H4 (cell line): ENCODE measurements at regions not wholly inside any gene's neighbourhood (a gene's known extent, or its start where the extent isn't known, plus 50 kb on each side); places are given as distances from the start of the nearest gene placed in this dataset.

Experiments
- DNase-seq: peaks from one replicate; pipeline ENCODE4 v3.0.0-alpha.2; 2015; ENCODE audit warnings: low spot score

- DNase-seq: no peak
Observed at GRCh38 chr4:43243433-43244116, 351.1 kb downstream of the GRXCR1 start.

DNA sequence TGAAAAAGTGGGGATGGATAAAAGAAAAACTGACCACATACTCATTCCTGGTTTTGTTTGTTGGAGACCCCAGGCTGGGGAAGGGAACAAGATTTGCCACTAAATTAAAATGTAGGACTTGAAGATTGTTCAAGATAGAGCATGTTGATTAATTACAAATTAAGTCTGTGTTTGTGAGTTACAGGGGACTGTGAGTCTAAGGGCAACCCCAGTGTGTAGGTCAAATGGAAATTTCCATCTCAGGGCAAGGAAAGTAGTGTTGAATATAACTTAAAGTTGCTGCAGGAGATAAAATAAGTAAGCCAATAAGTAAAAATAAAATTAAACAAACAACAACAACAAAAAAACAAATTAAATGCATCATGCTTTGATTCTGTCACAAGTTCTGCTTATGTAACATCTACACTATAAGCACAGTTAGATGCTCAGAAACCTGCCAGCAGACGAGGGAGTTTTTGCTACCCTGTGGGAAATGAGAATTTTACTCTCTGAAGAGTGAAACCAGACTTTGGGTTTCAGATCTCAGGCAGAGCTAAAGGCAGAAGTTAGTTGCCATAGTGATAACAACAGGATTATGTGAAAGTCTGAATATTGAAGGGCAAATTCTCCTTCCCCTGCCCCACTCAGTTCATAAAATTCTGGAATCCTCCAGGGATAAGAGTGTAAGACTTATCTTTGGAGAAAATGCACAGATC, 352.3 kb downstream of the GRXCR1 start:
- DNase-seq: no peak

- DNase-seq: no peak
Observed at GRCh38 chr4:43251841-43252240, 359.3 kb downstream of the GRXCR1 start.

DNA sequence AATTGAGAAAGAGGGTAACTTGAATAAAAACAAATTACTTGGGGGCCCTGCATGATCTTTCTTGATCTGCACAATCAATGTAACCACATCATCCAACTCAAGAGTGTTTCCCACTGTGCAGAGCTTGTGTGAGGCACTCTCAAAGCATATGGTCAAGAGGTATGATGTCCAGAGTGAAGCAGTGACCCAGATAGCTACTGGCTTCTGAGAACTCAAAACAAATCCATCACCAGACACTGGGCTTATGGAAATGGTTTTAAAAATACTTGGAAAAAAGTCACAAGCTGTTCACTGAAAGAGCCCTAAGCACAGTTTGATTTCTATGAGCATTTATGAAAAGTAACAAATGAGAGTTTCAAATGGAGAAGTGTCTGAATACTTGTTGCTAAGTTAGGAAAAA, 361.0 kb downstream of the GRXCR1 start:
- DNase-seq: no peak

- no peak for DNase-seq
Observed at GRCh38 chr4:43264730-43265129, 372.2 kb downstream of the GRXCR1 start.

DNA sequence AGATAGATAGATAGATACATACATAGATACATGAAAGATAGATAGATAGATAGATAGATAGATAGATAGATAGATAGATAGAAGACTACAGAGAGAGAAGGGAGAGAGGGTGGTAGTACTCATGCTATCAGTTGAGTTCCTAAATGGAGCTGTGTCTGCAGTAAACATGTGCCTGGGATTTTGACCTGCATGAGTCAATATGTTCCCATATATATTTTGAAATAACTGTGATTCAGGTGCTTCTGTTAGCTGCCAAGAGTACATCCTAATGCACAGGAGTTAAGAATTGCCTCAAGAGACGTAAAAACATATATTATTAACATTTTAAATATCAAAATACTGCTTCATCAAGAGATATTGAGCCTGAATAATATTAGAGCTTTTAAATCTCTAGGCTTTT, 379.4 kb downstream of the GRXCR1 start:
- DNase-seq: no peak

DNA sequence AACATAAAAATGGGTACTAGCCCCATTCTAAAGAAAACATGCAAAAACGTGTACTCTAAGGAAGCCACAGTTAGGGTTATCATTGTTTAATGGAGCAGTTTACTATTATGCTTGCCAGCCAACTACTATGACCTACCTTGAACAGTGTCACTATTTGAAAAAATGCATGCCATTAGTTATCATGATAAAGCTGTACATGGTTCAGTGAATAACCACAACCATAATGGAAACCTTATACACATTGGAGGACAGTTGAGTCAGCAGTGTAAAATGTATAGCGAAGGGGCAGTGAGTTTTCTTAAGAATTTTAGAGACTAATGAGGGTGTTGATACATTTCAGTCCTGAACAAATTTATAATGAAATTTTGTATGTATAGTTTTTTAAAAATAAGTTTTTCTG, 381.9 kb downstream of the GRXCR1 start:
- no peak for DNase-seq

GRCh38 chr4:43275779-43276178, 383.3 kb downstream of the GRXCR1 start:
- DNase-seq: no peak

DNA sequence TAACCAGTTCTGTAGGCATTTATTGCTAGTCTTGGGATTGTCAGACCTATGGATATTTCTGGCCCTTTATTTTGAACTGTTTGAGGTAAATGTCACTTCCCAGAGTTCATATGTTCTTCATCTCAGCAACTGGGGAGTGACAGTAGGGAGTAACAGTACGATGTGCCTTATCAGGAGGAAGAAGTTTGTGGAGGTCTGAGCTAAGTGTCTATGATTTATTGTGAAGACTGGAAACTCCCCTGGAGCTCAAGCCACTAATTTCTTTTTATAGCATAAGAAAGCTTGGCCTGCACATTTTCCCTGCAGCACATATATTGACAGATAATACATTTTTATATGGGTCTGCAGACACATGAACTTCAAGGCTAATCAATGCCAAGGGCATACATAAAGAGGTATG, 383.8 kb downstream of the GRXCR1 start:
- no peak for DNase-seq

GRCh38 chr4:43277003-43277402, 384.5 kb downstream of the GRXCR1 start:
- DNase-seq: no peak

GRCh38 chr4:43282534-43282933, 390.0 kb downstream of the GRXCR1 start:
- DNase-seq: no peak

DNA sequence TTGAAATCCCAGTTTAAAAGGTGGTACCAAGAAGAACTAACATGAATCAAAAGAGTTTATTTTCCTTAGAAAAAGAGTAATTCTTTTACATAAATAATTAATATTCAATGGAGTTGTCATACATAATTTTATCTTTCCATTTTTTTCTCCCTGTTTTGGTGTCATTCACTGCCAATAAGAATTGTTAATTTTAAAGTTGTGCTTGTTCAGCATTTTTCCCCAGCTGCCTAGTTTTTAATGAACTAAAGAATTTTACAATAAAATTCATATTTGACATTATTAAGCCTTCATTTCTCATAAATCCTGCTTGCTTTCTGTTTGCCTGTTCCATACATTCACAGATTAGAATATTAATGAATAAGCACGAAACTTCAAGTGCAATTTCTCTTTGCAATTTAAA, 393.6 kb downstream of the GRXCR1 start:
- no peak for DNase-seq

DNA sequence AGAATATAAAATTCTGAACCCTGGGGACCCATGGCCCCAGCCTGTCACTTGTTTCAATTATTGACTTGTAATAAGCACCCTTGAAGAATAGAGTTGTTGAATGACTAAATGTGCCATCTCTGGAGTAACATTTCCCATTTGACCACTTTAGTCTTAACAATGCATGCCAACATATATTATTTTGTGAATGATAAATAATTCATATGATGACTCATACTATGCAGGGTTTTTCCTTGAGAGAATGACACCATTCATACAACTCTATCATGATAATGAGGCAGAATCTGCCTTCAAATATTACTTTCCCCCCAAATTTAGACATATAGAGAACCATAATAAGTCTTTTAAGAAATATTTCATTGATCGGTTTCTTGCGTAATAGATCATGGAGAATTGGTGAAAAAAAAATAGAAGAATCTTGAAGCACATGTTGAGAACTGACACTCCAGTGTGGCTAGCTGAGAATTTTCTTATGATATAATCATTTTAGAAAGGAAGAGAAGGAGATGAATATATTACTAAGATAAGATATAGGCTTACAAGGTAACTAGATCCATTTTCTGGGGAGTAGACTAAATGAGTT, 404.5 kb downstream of the GRXCR1 start:
- DNase-seq: no peak

DNA sequence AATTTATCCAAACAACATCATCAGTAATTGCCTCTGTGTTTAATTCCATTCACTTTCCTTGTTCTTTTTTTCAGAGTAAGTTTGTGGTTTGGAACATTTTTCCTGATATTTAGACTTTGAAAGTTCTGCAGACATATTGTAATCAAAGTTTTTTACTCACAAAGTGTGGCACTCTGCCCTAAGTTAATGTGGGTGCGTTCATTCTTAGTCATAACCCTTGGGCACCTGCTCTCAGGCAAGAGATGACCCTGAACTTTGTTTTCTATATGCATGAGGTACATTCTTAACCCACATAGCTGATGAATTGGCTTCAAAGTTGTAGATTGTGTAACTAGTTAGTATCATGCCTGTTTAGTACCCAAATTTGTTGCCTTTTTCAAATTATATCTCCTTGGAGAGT, 424.3 kb downstream of the GRXCR1 start:
- no peak for DNase-seq

DNA sequence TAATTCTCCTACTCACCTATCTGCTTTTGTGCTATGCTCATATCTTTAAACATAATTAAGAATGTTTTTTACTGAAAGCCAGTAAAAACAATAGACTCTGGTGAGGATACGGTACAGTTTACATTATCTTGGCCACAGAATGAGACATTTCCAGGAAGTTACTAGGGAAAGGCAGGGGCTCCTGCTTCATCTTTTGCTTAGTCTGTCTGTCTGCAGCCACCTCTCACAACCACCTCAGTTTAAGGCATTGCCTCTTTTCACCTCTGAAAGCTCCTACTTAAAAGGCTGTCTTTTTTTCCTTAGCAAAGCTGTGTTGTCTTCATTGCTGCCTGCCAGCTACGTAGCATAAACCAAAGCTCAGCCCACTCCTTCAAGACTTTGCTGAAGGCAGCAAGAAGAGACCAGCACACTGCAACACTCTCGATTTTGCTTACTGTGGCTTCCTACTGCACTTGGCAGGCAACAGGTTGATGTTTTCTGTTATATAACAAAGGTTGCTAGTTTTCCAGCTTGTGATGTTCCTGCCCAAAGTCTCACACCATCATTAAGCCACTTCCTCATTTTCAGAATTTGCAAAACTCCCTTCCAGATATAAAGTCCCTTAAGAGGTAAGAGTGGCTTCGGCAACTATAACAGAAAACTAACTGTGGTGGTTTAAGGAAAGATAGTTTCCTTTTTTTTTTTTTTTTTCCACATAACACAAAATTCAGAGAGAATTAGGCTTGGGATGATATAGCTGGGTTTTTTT, 432.9 kb downstream of the GRXCR1 start:
- peak; percentile 37 for DNase-seq

GRCh38 chr4:43330288-43330687, 437.8 kb downstream of the GRXCR1 start:
- no peak for DNase-seq

- DNase-seq: no peak
Observed at GRCh38 chr4:43331226-43332051, 438.9 kb downstream of the GRXCR1 start.

DNA sequence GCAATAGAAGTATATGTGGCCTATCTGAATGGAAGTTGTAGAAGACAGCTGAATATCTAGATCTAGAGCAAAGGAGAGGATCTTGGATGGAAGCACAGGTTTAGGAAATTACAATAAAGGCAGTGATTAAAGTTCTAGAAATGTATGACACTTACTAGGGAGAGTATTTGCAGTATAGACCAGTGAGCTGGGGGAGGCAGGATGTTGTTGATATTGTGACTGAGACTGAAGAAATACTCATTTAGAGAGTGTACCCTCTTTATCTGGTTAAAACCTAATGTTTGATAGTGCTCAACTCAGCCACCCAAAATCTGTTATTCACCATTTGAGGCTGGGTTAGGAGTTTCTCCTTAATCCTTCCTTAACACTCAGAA, 439.5 kb downstream of the GRXCR1 start:
- no peak for DNase-seq

- DNase-seq: no peak
Observed at GRCh38 chr4:43337707-43338106, 445.2 kb downstream of the GRXCR1 start.

DNA sequence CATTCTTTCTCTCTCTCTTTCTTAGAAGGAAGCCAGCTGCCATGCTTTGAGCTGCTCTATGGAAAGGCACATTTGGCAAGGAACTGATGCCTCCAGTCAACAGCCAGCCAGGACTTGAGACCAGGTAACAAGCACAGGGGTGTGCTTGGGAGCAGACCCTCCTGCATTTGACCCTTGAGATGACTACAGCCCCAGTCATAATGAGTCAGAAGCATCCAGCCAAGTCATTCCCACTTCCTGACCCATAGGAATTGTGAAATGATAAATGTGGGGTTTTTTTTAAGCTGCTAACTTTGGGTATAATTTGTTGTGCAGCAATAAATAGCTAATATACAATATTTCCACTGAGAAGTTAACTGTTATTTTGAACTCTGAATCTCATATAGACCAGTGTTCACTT, 446.9 kb downstream of the GRXCR1 start:
- peak; percentile 13 for DNase-seq

DNA sequence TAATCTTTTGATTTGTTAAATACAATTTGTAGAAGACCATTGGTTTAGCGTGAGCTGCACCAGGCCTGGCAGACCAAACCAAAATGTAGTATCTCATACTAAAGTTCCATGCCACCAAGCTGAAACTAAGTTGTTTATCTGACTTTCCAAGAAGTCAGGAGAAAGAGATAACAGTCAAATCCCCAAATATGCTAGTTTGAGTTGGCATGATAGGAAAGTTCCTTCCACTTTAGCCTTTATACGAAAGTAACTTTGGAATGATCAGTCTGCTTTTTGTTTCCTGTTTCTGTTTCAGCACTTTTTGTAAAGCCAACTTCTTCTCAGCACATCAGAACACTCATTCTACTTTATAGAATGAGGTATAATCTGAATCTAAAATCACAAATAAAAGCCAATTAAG, 449.2 kb downstream of the GRXCR1 start:
- DNase-seq: no peak

- DNase-seq: no peak
Observed at GRCh38 chr4:43343298-43343697, 450.8 kb downstream of the GRXCR1 start.
